Stimulated activated CD8-positive, alpha-beta memory T cell treated with anti-CD3 and anti-CD28 coated beads, Interleukin-12 subunit alpha, Interleukin-12 subunit beta, amount 100 ng/mL, for 24 hours (primary cell): ENCODE measurements at regions not wholly inside any gene's neighbourhood (a gene's known extent, or its start where the extent isn't known, plus 50 kb on each side); places are given as distances from the start of the nearest gene placed in this dataset.
"Not testable (repeated sequence)": the region's sequence is repeated elsewhere in the genome, so short reads cannot be mapped to it uniquely, and the experiment has no call there.

ENCODE experiments used
- DNase-seq: peaks from one replicate; pipeline ENCODE4 v3.0.0-alpha.2; 2020; ENCODE audit errors: extremely low read depth

GRCh38 chr18:78271790-78272189, 707.8 kb upstream of the SALL3 start:
- DNase-seq: no peak

GRCh38 chr18:78273876-78274275, 705.7 kb upstream of the SALL3 start:
- DNase-seq: no peak

- not testable (repeated sequence) for DNase-seq
These were observed 696.2 kb upstream of the SALL3 start for GRCh38 chr18:78283425-78283824.

- no peak for DNase-seq
These were observed 686.8 kb upstream of the SALL3 start for GRCh38 chr18:78292618-78293380.

GRCh38 chr18:78293540-78293939, 686.1 kb upstream of the SALL3 start:
- DNase-seq: no peak

GRCh38 chr18:78293940-78294541, 685.6 kb upstream of the SALL3 start:
- no peak for DNase-seq

GRCh38 chr18:78295262-78295661, 684.4 kb upstream of the SALL3 start:
- no peak for DNase-seq

GRCh38 chr18:78296166-78296565, 683.5 kb upstream of the SALL3 start:
- no peak for DNase-seq

GRCh38 chr18:78297048-78297447, 682.6 kb upstream of the SALL3 start:
- DNase-seq: no peak

- DNase-seq: no peak
These were observed 676.0 kb upstream of the SALL3 start for GRCh38 chr18:78303519-78304191.

- DNase-seq: no peak
These were observed 675.1 kb upstream of the SALL3 start for GRCh38 chr18:78304192-78305164.

GRCh38 chr18:78305789-78306188, 673.8 kb upstream of the SALL3 start:
- no peak for DNase-seq

GRCh38 chr18:78309307-78309706, 670.3 kb upstream of the SALL3 start:
- DNase-seq: no peak

- DNase-seq: no peak
These were observed 669.7 kb upstream of the SALL3 start for GRCh38 chr18:78309924-78310323.

- DNase-seq: no peak
These were observed 660.4 kb upstream of the SALL3 start for GRCh38 chr18:78319264-78319663.

- no peak for DNase-seq
These were observed 659.7 kb upstream of the SALL3 start for GRCh38 chr18:78319961-78320360.

GRCh38 chr18:78321402-78321801, 658.2 kb upstream of the SALL3 start:
- DNase-seq: no peak

GRCh38 chr18:78323453-78324197, 656.0 kb upstream of the SALL3 start:
- DNase-seq: no peak

- no peak for DNase-seq
These were observed 652.0 kb upstream of the SALL3 start for GRCh38 chr18:78327643-78328042.

GRCh38 chr18:78330766-78331165, 648.9 kb upstream of the SALL3 start:
- DNase-seq: no peak

GRCh38 chr18:78352910-78353309, 626.7 kb upstream of the SALL3 start:
- no peak for DNase-seq
